Upper lobe of left lung (tissue), 4 donors: ENCODE measurements at regions not wholly inside any gene's neighbourhood (a gene's known extent, or its start where the extent isn't known, plus 50 kb on each side); places are given as distances from the start of the nearest gene placed in this dataset.

Source experiments
- CTCF ChIP-seq, 6 experiments: fragments of 450-650 bp in 4 of 6; fragments of 200-600 bp in 2 of 6; sonication (generic) in 2 of 6; IDR thresholded peaks; one replicate each; pipeline ENCODE4 v1.5.1; 2016 to 2019; ENCODE audit warnings: antibody characterized with exemption in 6 of 6
- EP300 ChIP-seq, 4 donors: sonication (generic); formaldehyde crosslinking; IDR thresholded peaks; one replicate each; pipeline ENCODE4 v1.5.1; 2017; ENCODE audit warnings: antibody characterized with exemption in 4 of 4, control low read depth in 2 of 4
- POLR2A ChIP-seq, 4 donors: fragments of 450-650 bp; IDR thresholded peaks; one replicate each; pipeline ENCODE4 v1.5.1; 2016 to 2017; ENCODE audit warnings: antibody characterized with exemption in 4 of 4, mild to moderate bottlenecking in 2 of 4

DNA sequence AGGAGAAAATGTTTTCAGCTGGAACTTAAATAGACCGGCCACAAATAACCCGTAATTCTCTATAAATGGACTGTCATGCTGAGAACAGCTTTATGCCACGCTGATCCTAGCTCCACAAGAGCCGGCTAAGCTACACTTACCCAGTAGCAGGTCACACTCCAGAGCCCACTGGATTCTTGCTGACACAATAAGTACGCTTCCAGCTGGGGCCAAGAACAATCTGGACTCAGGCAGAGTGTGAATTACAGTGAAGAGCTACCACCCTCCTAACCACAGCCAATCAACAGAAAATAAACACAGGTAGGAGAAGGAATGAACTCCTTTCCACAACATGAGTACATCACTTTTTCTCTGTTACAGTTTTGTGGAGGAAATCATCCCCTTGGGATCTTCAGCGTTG, 531.3 kb downstream of the GALC start:
- no peak for TF ChIP-seq CTCF (IDR thresholded peaks at IDR 0.05)
- TF ChIP-seq EP300 (IDR thresholded peaks at IDR 0.05), result no peak
- TF ChIP-seq POLR2A (IDR thresholded peaks at IDR 0.05), result no peak
